ENCODE measurements at regions not wholly inside any gene's neighbourhood (a gene's known extent, or its start where the extent isn't known, plus 50 kb on each side); places are given as distances from the start of the nearest gene placed in this dataset.

DNA sequence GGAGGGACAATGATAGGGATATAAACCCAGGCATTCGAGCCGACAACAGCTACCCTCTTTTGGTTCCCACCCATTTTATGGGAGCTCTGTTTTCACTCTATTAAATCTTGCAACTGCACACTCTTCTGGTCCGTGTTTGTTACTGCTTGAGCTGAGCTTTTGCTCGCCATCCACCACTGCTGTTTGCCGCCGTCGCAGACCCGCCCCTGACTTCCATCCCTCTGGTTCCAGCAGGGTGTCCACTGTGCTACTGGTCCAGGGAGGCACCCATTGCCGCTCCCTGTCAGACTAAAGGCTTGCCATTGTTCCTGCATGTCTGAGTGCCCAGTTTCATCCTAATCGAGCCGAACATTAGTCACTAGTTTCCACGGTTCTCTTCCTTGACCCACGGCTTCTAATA is 1170.5 kb upstream of the PABPC4L start:
- DNase-seq: no peak
- no peak overlapping the region for H3K4me3 ChIP-seq
- no peaks in the 10 kb centered on the region for H3K36me3 ChIP-seq
- no peaks in the 10 kb centered on the region for H3K9me3 ChIP-seq
- H3K27me3 ChIP-seq: no peaks in the 10 kb centered on the region

DNA sequence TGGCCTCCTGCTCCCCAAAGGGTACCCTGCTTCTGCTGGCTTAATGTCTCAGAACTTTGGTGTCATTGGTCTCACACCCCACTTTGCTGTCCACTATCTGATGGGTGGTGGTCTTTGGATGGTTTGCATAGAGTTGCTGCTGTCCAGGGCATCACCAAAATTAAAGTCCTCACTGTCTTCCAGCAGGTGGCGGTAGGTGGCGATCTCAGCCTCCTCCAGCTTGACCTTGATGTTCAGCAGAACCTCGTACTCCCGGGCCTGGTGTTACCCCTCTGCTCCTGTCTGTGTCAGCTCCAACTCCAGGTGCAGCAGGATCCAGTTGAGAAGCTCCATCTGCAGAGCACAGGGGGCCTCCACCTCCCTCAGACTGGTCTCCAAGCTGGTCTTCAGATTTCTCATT is 1169.5 kb upstream of the PABPC4L start:
- H3K27me3 ChIP-seq: no peaks in the 10 kb centered on the region
- H3K36me3 ChIP-seq: no peaks in the 10 kb centered on the region
- no peaks in the 10 kb centered on the region for H3K9me3 ChIP-seq
- no peak for DNase-seq
- H3K4me3 ChIP-seq: no peak overlapping the region

DNA sequence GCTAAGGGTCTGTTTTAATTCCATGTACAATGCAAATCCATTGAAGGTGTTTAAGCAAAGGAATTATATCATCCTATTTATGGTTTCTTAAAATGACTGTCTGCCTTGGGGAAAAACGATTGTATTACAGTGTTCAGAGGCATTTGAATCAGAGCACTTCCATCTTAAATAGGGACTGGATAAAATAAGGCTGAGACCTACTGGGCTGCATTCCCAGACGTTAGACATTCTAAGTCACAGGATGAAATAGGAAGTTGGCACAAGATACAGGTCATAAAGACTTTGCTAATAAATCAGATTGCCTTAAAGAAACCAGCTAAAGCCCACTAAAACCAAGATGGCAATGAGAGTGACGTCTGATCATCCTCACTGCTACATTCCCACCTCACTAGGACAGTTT is 1167.2 kb upstream of the PABPC4L start:
- Histone ChIP-seq H3K27me3 (no peaks in the 10 kb centered on the region), H3K36me3 (no peaks in the 10 kb centered on the region), H3K4me3 (no peak overlapping the region), H3K9me3 (no peaks in the 10 kb centered on the region)
- DNase-seq: peak; percentile 18

DNA sequence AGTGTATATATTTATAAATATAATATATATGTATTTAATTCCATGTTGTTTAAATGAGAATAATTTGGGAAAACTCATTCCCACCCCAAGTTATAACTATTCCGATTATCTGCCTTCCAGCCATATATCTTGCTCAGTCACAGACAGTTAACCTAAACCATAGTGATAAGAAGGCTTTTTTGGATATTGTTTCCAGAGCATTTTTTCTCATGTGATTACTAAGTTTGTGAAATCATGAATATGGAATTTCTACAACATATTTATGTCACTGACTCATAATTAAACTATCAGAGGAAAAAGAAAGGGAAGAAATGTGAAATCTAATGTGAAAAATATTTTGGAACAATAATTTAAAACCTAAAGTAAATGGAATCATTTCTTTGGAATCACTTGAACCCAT is 1163.5 kb upstream of the PABPC4L start:
- no peaks in the 10 kb centered on the region for H3K27me3 ChIP-seq
- no peak for DNase-seq
- no peaks in the 10 kb centered on the region for H3K36me3 ChIP-seq
- no peak overlapping the region for H3K4me3 ChIP-seq
- no peaks in the 10 kb centered on the region for H3K9me3 ChIP-seq

DNA sequence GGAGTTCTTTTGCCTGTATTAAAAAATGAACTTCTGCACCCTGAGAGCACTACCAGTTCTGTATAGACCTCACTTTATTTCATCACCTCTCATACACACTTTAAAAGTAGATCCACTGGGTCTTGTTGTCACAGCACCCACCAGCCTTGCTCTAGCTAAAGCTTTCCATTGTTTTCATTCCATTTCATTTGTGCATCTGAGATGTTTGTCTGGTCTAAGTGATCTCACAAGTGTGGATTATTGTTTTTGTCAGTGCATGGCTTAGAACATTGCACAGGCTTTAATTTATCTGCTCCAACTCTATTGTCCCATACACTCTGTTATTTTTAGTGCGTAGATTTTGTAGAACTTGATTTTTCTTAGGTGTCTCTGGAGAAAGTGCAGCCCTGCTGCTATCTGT is 1157.5 kb upstream of the PABPC4L start:
- Histone ChIP-seq H3K36me3 (no peaks in the 10 kb centered on the region), H3K9me3 (no peaks in the 10 kb centered on the region), H3K27me3 (no peaks in the 10 kb centered on the region), H3K4me3 (no peak overlapping the region)
- no peak for DNase-seq

DNA sequence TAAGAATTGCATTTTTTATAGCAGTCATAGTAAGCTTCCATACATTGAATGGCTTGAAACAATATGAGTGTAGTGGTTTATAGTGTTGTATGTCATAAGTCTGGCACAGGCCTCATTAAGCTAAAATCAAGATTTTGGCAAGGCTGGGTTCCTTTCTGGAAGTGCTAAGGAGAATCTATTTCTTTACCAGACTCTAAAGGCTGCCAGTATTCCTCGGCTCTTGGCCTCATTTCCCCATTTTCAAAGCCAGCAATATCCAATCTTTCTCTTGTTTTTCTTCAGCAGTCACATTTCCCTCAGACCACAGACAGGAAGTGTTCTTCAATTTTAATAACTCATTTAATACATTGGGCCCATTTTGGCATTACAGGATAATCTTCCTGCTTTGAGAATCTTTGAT is 1155.5 kb upstream of the PABPC4L start:
- DNase-seq: peak; percentile 9
- Histone ChIP-seq H3K4me3 (no peak overlapping the region), H3K9me3 (no peaks in the 10 kb centered on the region), H3K36me3 (no peaks in the 10 kb centered on the region), H3K27me3 (no peaks in the 10 kb centered on the region)

DNA sequence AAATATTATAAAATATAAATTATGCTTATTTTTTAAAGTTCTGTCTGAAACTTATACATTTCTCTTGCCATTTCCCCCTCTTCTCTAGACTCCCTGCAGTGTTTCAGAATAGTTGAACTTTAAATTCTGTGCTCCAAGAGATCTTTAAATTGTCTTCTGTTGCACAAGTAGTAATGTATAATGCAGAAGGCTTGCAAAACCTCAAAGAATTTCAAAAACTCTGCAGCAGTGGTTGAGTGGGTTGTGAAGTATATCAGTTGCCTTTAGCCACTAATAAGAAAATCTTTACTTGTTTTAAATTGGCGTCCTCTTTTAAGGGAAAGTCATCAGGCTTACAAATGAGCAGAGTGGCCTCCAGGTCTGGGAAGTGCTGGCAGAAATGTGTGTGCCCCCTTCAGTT is 1153.3 kb upstream of the PABPC4L start:
- DNase-seq: no peak

DNA sequence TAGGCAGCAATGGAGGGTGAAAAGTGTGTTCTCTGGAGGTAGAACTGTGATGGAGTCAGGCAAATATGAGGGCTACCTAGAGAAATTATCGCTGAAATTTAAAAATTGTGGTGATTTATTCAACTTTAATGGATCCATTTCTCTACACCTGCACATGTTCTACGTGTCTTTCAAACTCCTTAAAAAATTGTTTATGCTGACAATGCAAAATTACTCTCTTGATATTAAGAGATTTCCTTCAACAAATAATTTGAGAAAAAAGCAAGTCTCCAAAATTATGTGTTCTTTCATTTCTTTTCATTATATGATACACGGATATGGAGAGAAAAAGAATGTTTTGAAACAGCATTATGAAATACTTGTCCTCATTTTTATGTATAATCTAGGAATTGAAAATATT is 1151.4 kb upstream of the PABPC4L start:
- no peak for DNase-seq
- Histone ChIP-seq H3K9me3 (no peaks in the 10 kb centered on the region), H3K27me3 (no peaks in the 10 kb centered on the region), H3K4me3 (no peak overlapping the region), H3K36me3 (no peaks in the 10 kb centered on the region)

More for the DNA sequence above, 1153.3 kb upstream of the PABPC4L start:
- H3K4me3 ChIP-seq: no peak overlapping the region
- no peaks in the 10 kb centered on the region for H3K9me3 ChIP-seq
- no peaks in the 10 kb centered on the region for H3K27me3 ChIP-seq
- H3K36me3 ChIP-seq: no peaks in the 10 kb centered on the region

DNA sequence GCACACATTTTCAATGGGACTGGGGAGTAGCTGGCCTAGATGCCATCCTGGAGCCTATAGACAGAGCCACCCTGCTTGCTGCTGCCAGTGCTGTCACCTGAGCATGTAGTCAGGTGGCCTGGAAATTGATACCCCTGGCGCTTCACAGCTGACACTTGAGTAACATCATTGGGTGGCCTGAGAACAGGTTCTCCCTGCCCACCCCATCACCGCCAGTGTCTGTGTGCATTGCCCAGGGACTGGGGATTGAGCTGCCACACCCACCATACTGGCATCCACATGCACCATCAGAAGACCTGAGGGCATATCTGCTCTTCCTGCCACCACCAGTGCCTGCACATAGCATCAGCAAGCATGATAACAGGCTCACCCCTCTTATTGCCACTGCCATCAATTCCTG is 1142.9 kb upstream of the PABPC4L start:
- no peak for DNase-seq
- no peaks in the 10 kb centered on the region for H3K27me3 ChIP-seq
- no peak overlapping the region for H3K4me3 ChIP-seq
- no peaks in the 10 kb centered on the region for H3K9me3 ChIP-seq
- H3K36me3 ChIP-seq: no peaks in the 10 kb centered on the region

DNA sequence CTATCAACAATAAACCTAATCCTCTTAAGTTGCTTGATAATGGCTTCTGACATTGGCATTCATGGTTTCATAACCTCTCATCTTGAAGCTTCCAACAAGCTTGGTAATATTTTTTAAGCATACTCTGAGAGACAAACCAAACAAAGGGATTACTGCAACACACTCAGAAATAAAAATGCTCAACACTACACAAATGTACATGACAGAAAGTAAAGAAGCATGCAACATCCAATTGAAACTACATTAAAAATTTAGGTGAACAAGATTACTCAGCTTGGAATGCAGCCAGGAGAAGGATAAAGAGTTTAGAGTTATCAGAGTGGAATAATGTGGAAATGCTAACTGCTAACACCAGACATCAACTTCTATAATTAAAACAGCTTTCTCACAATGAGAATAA is 1136.6 kb upstream of the PABPC4L start:
- DNase-seq: no peak
- no peak overlapping the region for H3K4me3 ChIP-seq
- H3K9me3 ChIP-seq: no peaks in the 10 kb centered on the region
- no peaks in the 10 kb centered on the region for H3K36me3 ChIP-seq
- H3K27me3 ChIP-seq: no peaks in the 10 kb centered on the region

DNA sequence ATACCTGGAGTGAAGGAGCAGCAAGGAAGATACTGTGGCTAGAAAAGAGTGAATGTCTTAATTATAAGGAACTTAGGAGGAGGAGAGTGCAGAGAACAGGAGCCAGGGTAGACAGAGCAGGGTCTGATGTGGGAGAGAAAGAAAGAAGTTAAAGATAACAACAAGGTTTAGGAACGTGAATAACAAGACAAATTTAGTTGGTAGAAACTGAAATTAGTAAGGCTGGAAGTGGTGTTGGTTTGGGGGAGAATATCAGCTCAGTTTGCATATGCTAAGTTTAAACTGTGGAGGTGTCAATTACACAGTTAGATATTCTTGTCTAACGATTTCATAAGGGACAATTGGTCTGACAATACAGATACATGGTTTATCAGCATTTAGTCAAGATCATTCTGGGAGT is 1123.7 kb upstream of the PABPC4L start:
- Histone ChIP-seq H3K27me3 (no peaks in the 10 kb centered on the region), H3K9me3 (no peaks in the 10 kb centered on the region), H3K36me3 (no peaks in the 10 kb centered on the region), H3K4me3 (no peak overlapping the region)
- no peak for DNase-seq

DNA sequence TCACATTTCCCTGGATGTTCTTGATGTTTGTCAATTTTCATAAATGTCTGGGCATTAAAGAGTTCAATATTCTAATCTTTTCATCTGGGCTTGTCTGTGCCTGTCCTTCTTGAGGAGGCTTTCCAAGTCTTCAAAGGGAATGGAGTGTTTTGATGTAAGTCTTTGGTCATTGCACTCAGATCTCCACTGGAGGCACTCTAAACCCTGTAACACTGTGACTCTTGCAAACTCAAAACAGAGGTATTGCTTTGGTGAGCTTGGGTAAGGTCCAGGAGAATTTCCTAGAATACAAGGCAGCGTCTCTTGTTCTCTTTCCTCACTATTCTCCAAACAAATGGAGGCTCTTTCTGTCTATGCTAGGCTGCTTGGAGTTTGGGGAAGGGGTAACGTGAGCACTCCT is 1118.1 kb upstream of the PABPC4L start:
- Histone ChIP-seq H3K27me3 (no peaks in the 10 kb centered on the region), H3K4me3 (no peak overlapping the region), H3K36me3 (no peaks in the 10 kb centered on the region), H3K9me3 (no peaks in the 10 kb centered on the region)
- DNase-seq: no peak

DNA sequence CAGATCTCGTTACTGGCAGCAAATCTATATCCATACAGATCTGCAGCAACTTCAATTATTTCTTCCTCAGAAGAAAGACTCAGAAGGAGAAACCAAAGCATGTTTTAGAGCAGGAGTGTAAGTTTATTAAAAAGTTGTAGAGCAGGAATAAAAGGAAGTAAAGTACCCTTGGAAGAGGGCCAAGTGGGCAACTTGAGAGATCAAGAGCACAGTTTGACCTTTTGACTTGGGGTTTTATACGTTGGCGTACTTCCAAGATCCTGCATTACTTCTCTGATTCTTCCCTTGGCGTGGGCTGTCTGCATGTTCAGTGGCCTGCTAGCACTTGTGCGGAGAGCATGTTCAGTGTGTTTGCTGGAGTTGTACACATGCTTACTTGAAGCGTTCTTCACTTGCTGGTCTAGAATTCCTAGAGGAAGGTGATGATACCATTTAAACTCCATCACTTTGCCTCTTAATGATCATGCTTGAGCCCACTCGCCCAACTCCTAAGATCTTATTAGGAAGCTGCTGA is 1114.7 kb upstream of the PABPC4L start:
- no peaks in the 10 kb centered on the region for H3K36me3 ChIP-seq
- H3K27me3 ChIP-seq: no peaks in the 10 kb centered on the region
- no peaks in the 10 kb centered on the region for H3K9me3 ChIP-seq
- no peak for DNase-seq
- no peak overlapping the region for H3K4me3 ChIP-seq

DNA sequence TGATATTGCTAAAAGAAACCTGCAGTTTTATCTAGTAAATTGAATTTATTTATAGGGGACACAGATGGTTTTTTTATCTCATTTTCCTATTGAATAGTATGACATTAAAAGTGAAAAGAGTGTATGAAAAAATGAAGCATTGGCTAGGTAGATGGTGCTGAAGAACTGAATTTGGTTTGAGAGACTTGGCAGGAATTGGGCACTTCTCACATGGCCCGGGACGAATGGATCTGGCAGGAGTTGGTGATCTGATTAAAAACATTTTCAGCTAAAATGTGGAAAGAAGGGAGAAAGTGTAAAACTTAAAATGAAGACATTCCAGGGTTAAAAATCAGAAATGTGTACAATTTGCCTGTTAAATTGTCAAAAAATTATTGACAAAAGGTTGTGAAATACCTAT is 1088.5 kb upstream of the PABPC4L start:
- H3K9me3 ChIP-seq: no peaks in the 10 kb centered on the region
- DNase-seq: no peak

DNA sequence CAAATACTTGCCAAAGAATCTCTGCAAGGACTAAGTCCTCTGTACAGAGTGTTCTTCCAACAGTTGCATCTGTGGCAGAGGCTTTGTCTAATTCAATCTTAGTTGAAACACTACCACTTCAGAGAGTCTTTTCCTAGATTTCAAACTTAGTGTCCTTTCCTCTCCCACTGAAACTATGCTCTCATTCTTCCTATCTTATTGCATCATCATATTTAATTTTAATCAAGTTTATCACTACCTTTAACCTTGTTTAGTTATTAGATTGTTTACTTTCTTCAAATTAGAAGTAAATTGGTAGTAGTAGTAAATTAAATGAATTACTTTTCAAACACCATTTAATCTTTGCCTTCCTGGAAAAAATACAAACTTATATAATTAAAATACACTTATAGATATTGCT is 1082.3 kb upstream of the PABPC4L start:
- Histone ChIP-seq H3K36me3 (no peaks in the 10 kb centered on the region), H3K27me3 (no peaks in the 10 kb centered on the region), H3K9me3 (no peaks in the 10 kb centered on the region), H3K4me3 (no peak overlapping the region)
- DNase-seq: no peak

More for the DNA sequence above, 1088.5 kb upstream of the PABPC4L start:
- H3K36me3 ChIP-seq: no peaks in the 10 kb centered on the region
- no peaks in the 10 kb centered on the region for H3K27me3 ChIP-seq
- H3K4me3 ChIP-seq: no peak overlapping the region

DNA sequence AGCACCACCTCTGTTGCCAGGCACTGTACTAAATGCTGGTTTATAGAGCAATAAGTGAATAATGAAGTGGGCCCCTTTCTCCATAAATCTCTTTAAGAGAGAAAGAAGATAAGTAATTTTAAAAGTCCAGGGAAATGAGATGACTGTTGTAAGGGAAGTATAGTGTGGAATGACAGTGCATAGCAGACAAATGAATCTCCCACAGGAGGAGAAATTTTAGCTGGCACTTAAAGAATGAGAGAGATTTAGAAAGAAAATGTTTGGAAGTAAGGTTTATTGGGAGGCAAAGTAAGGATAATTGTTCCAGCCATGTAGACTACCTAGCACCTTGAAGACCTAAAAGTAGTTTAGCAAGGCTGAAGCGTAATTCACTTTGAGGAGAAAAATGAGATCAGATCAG is 1081.1 kb upstream of the PABPC4L start:
- no peaks in the 10 kb centered on the region for H3K9me3 ChIP-seq
- no peaks in the 10 kb centered on the region for H3K36me3 ChIP-seq
- H3K4me3 ChIP-seq: no peak overlapping the region
- H3K27me3 ChIP-seq: no peaks in the 10 kb centered on the region
- no peak for DNase-seq

DNA sequence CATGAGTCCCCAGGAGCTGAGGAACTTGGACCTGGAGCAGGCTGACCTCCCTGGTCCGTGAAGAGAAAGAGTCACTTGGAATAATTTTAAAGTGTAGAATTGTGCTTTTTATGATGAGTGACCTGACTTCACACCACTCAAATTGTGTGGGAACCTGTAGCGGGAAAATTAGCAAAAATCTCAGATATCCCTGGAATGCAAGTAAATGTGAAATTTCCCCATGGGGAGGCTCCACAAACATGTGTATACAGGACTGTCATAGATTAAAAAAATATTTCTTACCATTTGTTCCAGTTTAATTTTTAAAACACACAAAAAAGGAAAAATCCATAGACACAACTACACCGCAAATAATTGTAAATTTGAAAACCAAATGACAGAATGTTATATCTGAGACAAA is 1079.6 kb upstream of the PABPC4L start:
- DNase-seq: no peak
- Histone ChIP-seq H3K9me3 (no peaks in the 10 kb centered on the region), H3K27me3 (no peaks in the 10 kb centered on the region), H3K36me3 (no peaks in the 10 kb centered on the region), H3K4me3 (no peak overlapping the region)

DNA sequence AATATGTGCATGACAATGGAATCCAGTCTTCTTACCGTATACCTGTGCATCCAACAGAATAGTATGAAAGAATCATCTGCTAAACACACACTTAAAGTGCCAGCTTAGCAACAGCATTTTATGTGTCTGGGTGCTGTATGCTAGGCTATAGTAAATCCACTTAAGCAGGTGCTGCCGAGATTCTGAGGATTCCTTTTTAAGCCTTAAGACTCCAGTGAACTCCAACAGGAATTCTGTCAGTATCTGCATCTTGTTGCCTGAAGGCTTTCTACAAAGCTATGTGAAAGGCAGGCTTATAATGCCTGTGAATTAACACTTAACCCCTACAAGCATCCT is 1076.4 kb upstream of the PABPC4L start:
- Histone ChIP-seq H3K4me3 (no peak overlapping the region), H3K36me3 (no peaks in the 10 kb centered on the region), H3K27me3 (no peaks in the 10 kb centered on the region), H3K9me3 (no peaks in the 10 kb centered on the region)
- DNase-seq: no peak
